ENCODE measurements at regions not wholly inside any gene's neighbourhood (a gene's known extent, or its start where the extent isn't known, plus 50 kb on each side); places are given as distances from the start of the nearest gene placed in this dataset.

DNA sequence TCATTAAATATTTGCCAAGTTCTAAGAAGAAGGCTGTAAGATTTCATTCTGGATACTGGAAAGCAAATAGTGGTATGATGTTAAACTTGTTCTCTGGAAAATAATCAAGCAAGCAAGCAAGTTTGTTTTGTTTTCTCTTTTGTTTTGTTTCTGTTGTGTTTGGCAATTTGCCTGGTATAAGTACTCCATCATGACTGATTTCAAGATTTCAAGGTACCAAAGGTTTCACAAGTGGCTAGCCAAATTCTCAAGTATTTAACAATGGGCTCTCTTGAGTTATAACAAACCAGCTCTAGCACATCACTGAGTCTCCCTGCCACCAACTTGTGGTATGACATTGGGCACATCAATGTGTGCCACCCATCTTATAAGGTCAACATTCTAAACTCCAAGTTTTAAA lies 151.7 kb upstream of the IGFBP3 start:
- Histone ChIP-seq H3K56ac (ENCODE audit: extremely low read depth, insufficient read depth, low read length) (no peak overlapping the region), H3K4me3 (ENCODE audit: insufficient read depth, low read depth, low read length) (no peak overlapping the region), H3K14ac (replicated peaks; ENCODE audit: low read depth, low read length) (no peak overlapping the region), H2AK9ac (replicated peaks; ENCODE audit: low read depth, low read length, poor library complexity) (no peak overlapping the region), H4K91ac (ENCODE audit: insufficient read depth, low read depth, low read length) (no peak overlapping the region), H3K79me1 (ENCODE audit: low read depth in 1 of 2, low read length in 2 of 2) (no peaks in the 10 kb centered on the region), H3K4ac (ENCODE audit: low read depth, low read length) (no peak overlapping the region), H2BK120ac (ENCODE audit: low read depth, low read length) (no peak overlapping the region), H3K27ac (ENCODE audit: insufficient read depth, low read length) (no peak overlapping the region), H4K8ac (ENCODE audit: low read depth in 2 of 2, low read length in 2 of 2) (no peak overlapping the region), H3K27me3 (ENCODE audit: control insufficient read depth, insufficient read depth, low read length) (no peaks in the 10 kb centered on the region), H2BK5ac (ENCODE audit: low read depth, low read length, poor library complexity, severe bottlenecking) (no peak overlapping the region), H2BK15ac (ENCODE audit: low read depth, low read length) (no peak overlapping the region), H2BK20ac (ENCODE audit: low read depth, low read length) (no peak overlapping the region), H3K18ac (ENCODE audit: low read depth, low read length) (no peak overlapping the region), H3K9me3 (ENCODE audit: control insufficient read depth, insufficient read depth, low read length) (peaks cover 2% of the 10 kb centered on the region; the same call in 1 of the 2 replicates), H3K9me1 (ENCODE audit: insufficient read depth, low read length) (no peaks in the 10 kb centered on the region), H3K4me1 (ENCODE audit: control insufficient read depth, insufficient read depth, low read length) (peaks cover 2% of the 10 kb centered on the region; the same call in 1 of the 2 replicates), H3K9ac (ENCODE audit: low read depth, low read length) (no peak overlapping the region), H2AK5ac (ENCODE audit: low read depth, low read length) (no peak overlapping the region), H3K4me2 (ENCODE audit: low read depth, low read length) (no peak overlapping the region), H3K36me3 (ENCODE audit: control insufficient read depth, insufficient read depth, low read length) (no peaks in the 10 kb centered on the region), H4K20me1 (ENCODE audit: insufficient read depth, low read length) (no peaks in the 10 kb centered on the region), H4K5ac (ENCODE audit: low read depth, low read length) (no peak overlapping the region), H2AFZ (replicated peaks; ENCODE audit: low read length, poor library complexity) (no peak overlapping the region), H3K23ac (ENCODE audit: low read depth, low read length) (no peak overlapping the region)
- ChIA-PET CTCF (no interaction called here), POLR2A (ENCODE audit: unreplicated experiment) (no interaction called here)
- no peak for TF ChIP-seq CEBPB (IDR thresholded peaks at IDR 0.05; ENCODE audit: low read depth, low read length)
- TF ChIP-seq RAD21 (IDR thresholded peaks at IDR 0.05; ENCODE audit: low read length), result no peak
- TF ChIP-seq POLR2A (IDR thresholded peaks at IDR 0.05; ENCODE audit: low read depth, low read length), result no peak
- TF ChIP-seq MXI1 (IDR thresholded peaks at IDR 0.05; ENCODE audit: borderline replicate concordance, low read depth, low read length), result no peak
- TF ChIP-seq MAFK (IDR thresholded peaks at IDR 0.05; ENCODE audit: low read depth, low read length), result no peak
- no peak for TF ChIP-seq RFX5 (IDR thresholded peaks at IDR 0.05; ENCODE audit: low read depth, low read length)
- no peak for TF ChIP-seq CTCF (conservative IDR thresholded peaks at IDR 0.05; ENCODE audit: low read depth, low read length)
- TF ChIP-seq RCOR1 (IDR thresholded peaks at IDR 0.05; ENCODE audit: insufficient replicate concordance, low read length), result no peak
- no peak for TF ChIP-seq USF2 (IDR thresholded peaks at IDR 0.05; ENCODE audit: low read depth, low read length)
- TF ChIP-seq SMC3 (IDR thresholded peaks at IDR 0.05; ENCODE audit: low read depth, low read length), result no peak
- in situ Hi-C loops (cut with MboI; ENCODE audit: low sequenced_read_pairs), result no loop called here
- dilution Hi-C loops (cut with HindIII; ENCODE audit: low sequenced_read_pairs, unreplicated experiment), result no loop called here
- ATAC-seq (ENCODE audit: low read depth) (no peak), DNase-seq (no peak)
- BruUV-seq (replicated peaks), result no TSS peak
- intact Hi-C loops (cut with micrococcal nuclease), result no loop called here

Data from IMR-90 (cell line).